PC-3 (cell line): ENCODE measurements at regions not wholly inside any gene's neighbourhood (a gene's known extent, or its start where the extent isn't known, plus 50 kb on each side); places are given as distances from the start of the nearest gene placed in this dataset.
"Not testable (repeated sequence)": the region's sequence is repeated elsewhere in the genome, so short reads cannot be mapped to it uniquely, and the experiment has no call there.

Source experiments
- ATAC-seq: fragments of 200-7000 bp; cut with Tn5 transposase; 2 replicates; pipeline ENCODE4 v1.9.1; 2020; ENCODE audit warnings: mild to moderate bottlenecking, moderate library complexity
- BruUV-seq: library from RNA; stranded (reverse); fragments of 400-500 nt; replicated peaks from 2 replicates; lab custom pipeline; 2021; lab: Mats Ljungman, UMichigan
- CTCF ChIA-PET: fragments of 300-600 bp; sonication (Branson Sonifier 250); formaldehyde crosslinking; loops from one replicate; lab custom pipeline; 2022; ENCODE audit warnings: antibody characterized with exemption; lab: Charles Lee
- POLR2A ChIA-PET: fragments of 300-600 bp; sonication (Branson Sonifier 250); formaldehyde crosslinking; loops from one replicate; lab custom pipeline; 2022; ENCODE audit warnings: antibody characterized with exemption; ENCODE audit not compliant: unreplicated experiment; lab: Charles Lee
- DNase-seq: peaks from one replicate; pipeline ENCODE4 v3.0.0-alpha.2; 2015
- H2AFZ ChIP-seq: fragments of 300-600 bp; sonication (generic); 2 replicates; pipeline ENCODE4 v1.6.0; 2016; ENCODE audit warnings: antibody characterized with exemption, low read length
- H3F3A ChIP-seq: fragments of 300-600 bp; sonication (generic); one replicate; pipeline ENCODE4 v1.6.0; 2017; ENCODE audit warnings: antibody characterized with exemption, low read length, control low read depth, mild to moderate bottlenecking; ENCODE audit not compliant: unreplicated experiment
- H3K27ac ChIP-seq: fragments of 300-600 bp; sonication (generic); 2 replicates; pipeline ENCODE4 v1.5.1; 2016; ENCODE audit warnings: mild to moderate bottlenecking, low read length
- H3K27me3 ChIP-seq: fragments of 300-600 bp; sonication (generic); 2 replicates; pipeline ENCODE4 v1.6.1; 2016; ENCODE audit warnings: low read length, mixed read lengths
- H3K36me3 ChIP-seq: fragments of 300-600 bp; sonication (generic); 2 replicates; pipeline ENCODE4 v1.6.1; 2016; ENCODE audit warnings: low read depth, mixed run types, low read length, mixed read lengths
- H3K4me1 ChIP-seq: fragments of 300-600 bp; sonication (generic); 2 replicates; pipeline ENCODE4 v1.5.1; 2016; ENCODE audit warnings: low read length; ENCODE audit not compliant: insufficient read depth
- H3K4me2 ChIP-seq: fragments of 300-600 bp; sonication (generic); 2 replicates; pipeline ENCODE4 v1.6.0; 2016; ENCODE audit warnings: low read length
- H3K4me3 ChIP-seq: fragments of 300-600 bp; sonication (generic); 2 replicates; pipeline ENCODE4 v1.5.1; 2016; ENCODE audit warnings: mild to moderate bottlenecking, low read length, mixed read lengths
- H3K79me2 ChIP-seq: fragments of 300-600 bp; sonication (generic); 2 replicates; pipeline ENCODE4 v1.6.1; 2017; ENCODE audit warnings: low read length, mixed read lengths
- H3K9ac ChIP-seq: fragments of 300-600 bp; sonication (generic); 2 replicates; pipeline ENCODE4 v1.6.0; 2016; ENCODE audit warnings: mild to moderate bottlenecking, low read length
- H3K9me2 ChIP-seq: fragments of 300-600 bp; sonication (generic); replicated peaks from 2 replicates; pipeline ENCODE4 v1.6.1; 2016; ENCODE audit warnings: mixed run types, low read length, mixed read lengths
- H3K9me3 ChIP-seq: fragments of 300-600 bp; sonication (generic); 2 replicates; pipeline ENCODE4 v1.6.1; 2016; ENCODE audit warnings: low read length, mixed read lengths
- H4K20me1 ChIP-seq: fragments of 300-600 bp; sonication (generic); 2 replicates; pipeline ENCODE4 v1.6.1; 2016; ENCODE audit warnings: low read length, mixed read lengths
- EZH2 ChIP-seq: fragments of 300-600 bp; sonication (generic); IDR thresholded peaks from one replicate; pipeline ENCODE4 v1.6.1; 2017; ENCODE audit warnings: antibody characterized with exemption, mild to moderate bottlenecking, low read length; ENCODE audit not compliant: unreplicated experiment
- EZH2phosphoT487 ChIP-seq: fragments of 300-600 bp; sonication (generic); IDR thresholded peaks from 2 replicates; pipeline ENCODE4 v1.6.1; 2018; ENCODE audit warnings: mild to moderate bottlenecking, antibody characterized with exemption, low read length, borderline replicate concordance
- intact Hi-C: fragments of 100-400 bp; cut with micrococcal nuclease; formaldehyde crosslinking; loops from 2 replicates; pipeline ENCODE4 v1.9.0; 2023
- TF ChIP-seq, protein P1 (sequence below): fragments of 300-600 bp; sonication (generic); conservative IDR thresholded peaks from 2 replicates; pipeline ENCODE4 v1.5.1; 2017; ENCODE audit warnings: antibody characterized with exemption, low read depth, mild to moderate bottlenecking, low read length

DNA sequence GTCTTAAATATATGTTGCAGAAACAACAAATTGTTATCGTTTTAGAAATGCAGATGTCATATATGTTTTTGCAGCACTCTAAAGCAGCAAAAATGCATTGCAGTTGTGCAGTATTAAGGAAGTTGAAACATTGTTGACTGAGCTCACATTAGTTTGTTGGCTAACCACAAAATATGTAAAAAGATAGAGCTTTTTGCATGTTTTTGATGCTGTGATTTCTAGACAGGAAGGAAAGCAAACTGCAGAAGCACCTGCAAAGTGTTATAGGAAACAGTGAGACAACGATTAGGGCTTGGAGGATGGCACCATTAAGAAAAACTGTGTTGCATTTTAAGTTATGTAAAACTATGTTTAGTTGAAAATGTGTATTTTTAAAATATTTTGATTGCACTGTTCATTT is 366.7 kb downstream of the SRGAP2C start:
- H3K79me2 ChIP-seq, DNase-seq, H3K27ac ChIP-seq, ATAC-seq, H3K9me2 ChIP-seq, CTCF ChIA-PET, H3K27me3 ChIP-seq, H3K9me3 ChIP-seq, H3K4me1 ChIP-seq, H3K4me3 ChIP-seq, H3K36me3 ChIP-seq, H2AFZ ChIP-seq, H4K20me1 ChIP-seq, H3F3A ChIP-seq, H3K4me2 ChIP-seq, BruUV-seq, H3K9ac ChIP-seq, POLR2A ChIA-PET: not testable (repeated sequence)
- intact Hi-C loops: loop anchor here (5.0 kb wide), 1 partner anchor 59 kb away; no protein-coding TSS in a partner anchor

DNA sequence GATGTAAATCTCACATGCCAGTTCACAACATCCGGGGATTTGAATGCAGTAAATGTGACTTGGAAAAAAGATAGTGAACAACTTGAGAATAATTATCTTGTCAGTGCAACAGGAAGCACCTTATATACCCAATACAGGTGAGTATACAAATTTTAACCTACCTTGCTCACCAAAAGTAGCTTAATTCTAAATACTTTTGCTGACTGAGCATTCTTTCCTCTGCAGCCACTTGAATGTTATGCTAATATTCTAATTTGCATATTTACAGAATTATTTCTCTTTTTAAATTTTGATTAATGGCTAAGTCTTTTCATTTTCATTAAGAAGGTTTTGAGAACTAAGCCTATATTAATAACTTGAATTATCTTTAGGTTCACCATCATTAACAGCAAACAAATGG is 371.8 kb downstream of the SRGAP2C start:
- intact Hi-C loops, H3K4me1 ChIP-seq, H3K9me2 ChIP-seq, ATAC-seq, BruUV-seq, H3K36me3 ChIP-seq, H3K4me2 ChIP-seq, H3K27ac ChIP-seq, DNase-seq, H3K4me3 ChIP-seq, H3K9me3 ChIP-seq, CTCF ChIA-PET, H2AFZ ChIP-seq, H3K79me2 ChIP-seq, H3F3A ChIP-seq, H4K20me1 ChIP-seq, H3K9ac ChIP-seq, H3K27me3 ChIP-seq: not testable (repeated sequence)
- POLR2A ChIA-PET: interaction anchor here (0.6 kb wide), 1 partner anchor 155 kb away, joined by 3 read pairs; no protein-coding TSS in a partner anchor

- ATAC-seq: not testable (repeated sequence)
These were observed 373.3 kb downstream of the SRGAP2C start for GRCh38 chr1:121558034-121558433.

DNA sequence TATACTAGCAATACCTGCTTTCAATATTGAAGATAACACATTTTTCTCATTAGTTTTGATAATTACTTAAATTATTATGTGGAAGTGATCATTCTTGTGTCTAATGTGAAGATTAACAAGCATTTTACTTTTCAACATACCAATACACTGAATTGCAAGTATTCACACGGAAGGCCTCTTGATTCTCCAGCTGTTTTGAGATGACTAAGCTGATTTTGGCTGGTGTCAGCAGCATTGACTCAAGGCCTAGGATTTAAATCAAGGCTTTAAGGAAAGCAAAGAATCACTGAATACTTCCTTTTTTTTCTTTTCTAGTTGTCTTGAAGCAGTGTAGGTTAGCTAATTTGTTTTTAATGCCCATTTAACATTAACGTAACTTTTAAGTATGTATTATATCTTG is 373.7 kb downstream of the SRGAP2C start:
- H3K4me3 ChIP-seq: no peak overlapping the region
- ChIA-PET POLR2A (no interaction called here), CTCF (no interaction called here)
- no peaks in the 10 kb centered on the region for H4K20me1 ChIP-seq
- DNase-seq (peak; percentile 73), ATAC-seq (peak; percentile 81)
- intact Hi-C loops: no loop called here
- TF ChIP-seq EZH2 (no peak), EZH2phosphoT487 (no peak)
- TF ChIP-seq, protein P1, sequence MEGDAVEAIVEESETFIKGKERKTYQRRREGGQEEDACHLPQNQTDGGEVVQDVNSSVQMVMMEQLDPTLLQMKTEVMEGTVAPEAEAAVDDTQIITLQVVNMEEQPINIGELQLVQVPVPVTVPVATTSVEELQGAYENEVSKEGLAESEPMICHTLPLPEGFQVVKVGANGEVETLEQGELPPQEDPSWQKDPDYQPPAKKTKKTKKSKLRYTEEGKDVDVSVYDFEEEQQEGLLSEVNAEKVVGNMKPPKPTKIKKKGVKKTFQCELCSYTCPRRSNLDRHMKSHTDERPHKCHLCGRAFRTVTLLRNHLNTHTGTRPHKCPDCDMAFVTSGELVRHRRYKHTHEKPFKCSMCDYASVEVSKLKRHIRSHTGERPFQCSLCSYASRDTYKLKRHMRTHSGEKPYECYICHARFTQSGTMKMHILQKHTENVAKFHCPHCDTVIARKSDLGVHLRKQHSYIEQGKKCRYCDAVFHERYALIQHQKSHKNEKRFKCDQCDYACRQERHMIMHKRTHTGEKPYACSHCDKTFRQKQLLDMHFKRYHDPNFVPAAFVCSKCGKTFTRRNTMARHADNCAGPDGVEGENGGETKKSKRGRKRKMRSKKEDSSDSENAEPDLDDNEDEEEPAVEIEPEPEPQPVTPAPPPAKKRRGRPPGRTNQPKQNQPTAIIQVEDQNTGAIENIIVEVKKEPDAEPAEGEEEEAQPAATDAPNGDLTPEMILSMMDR: no peak
- H3K9me3 ChIP-seq: no peaks in the 10 kb centered on the region
- peaks cover 7% of the 10 kb centered on the region for H3K4me1 ChIP-seq
- H3K27me3 ChIP-seq: no peaks in the 10 kb centered on the region
- no peak overlapping the region for H3K27ac ChIP-seq
- H3K4me2 ChIP-seq: peak overlapping the region; percentile 25; the same call in 1 of the 2 replicates
- H3K9me2 ChIP-seq: no peaks in the 10 kb centered on the region
- H3K9ac ChIP-seq: no peak overlapping the region
- no peaks in the 10 kb centered on the region for H3K36me3 ChIP-seq
- no TSS peak for BruUV-seq
- no peak overlapping the region for H2AFZ ChIP-seq
- H3F3A ChIP-seq: no peaks in the 10 kb centered on the region
- H3K79me2 ChIP-seq: no peaks in the 10 kb centered on the region

More at GRCh38 chr1:121558034-121558433, 373.3 kb downstream of the SRGAP2C start:
- H2AFZ ChIP-seq, DNase-seq, H3F3A ChIP-seq, H3K9me3 ChIP-seq, H3K4me1 ChIP-seq, H4K20me1 ChIP-seq, CTCF ChIA-PET, H3K9me2 ChIP-seq, H3K4me3 ChIP-seq, H3K27me3 ChIP-seq, H3K79me2 ChIP-seq, H3K36me3 ChIP-seq, H3K27ac ChIP-seq, POLR2A ChIA-PET, intact Hi-C loops, BruUV-seq, H3K9ac ChIP-seq: not testable (repeated sequence)
- H3K4me2 ChIP-seq: peak overlapping the region; percentile 25; the same call in 1 of the 2 replicates
